ENCODE measurements at regions not wholly inside any gene's neighbourhood (a gene's known extent, or its start where the extent isn't known, plus 50 kb on each side); places are given as distances from the start of the nearest gene placed in this dataset.

DNA sequence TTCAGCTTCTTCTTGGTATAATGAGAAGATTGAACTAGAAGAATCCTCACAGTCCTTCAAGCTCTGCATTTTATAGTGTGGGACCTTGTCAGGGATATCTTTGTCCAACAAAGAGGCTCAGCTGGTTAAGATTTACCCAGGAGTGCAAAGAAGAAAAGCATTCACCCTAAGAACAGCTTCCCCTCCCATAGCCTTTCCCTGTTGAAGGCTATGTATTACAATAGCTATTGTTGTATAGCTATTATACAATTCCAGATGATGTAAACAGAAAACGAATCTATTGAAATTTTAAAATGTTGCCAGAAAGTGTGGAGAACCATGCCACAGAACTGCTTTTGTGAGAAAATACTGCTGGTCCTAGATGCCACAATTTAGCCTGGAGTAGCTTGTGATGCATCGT is 85.5 kb upstream of the CNKSR3 start (continued):
- no peak for TF ChIP-seq SRF (IDR thresholded peaks at IDR 0.05; ENCODE audit: low read depth)

DNA sequence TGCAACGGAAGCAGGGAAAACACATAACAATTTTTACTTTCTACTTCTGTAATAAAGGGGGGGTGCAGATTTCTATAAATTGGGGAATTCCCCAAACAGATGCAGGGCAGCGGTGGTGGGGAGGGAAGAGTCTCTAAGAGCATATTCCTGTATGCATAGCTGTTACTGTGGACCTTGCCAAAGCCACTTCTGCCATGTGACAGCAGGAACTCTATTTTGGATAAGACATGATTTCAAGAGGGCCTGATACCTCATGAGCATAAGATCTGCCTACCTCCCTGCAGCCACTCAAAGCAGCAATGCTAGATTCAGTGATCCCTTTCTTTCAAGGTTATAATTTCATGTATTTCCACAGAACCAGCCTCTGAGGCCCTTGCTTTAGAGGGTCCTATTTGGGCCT is 86.2 kb upstream of the CNKSR3 start:
- no peak overlapping the region for H3K4me3 ChIP-seq (replicated peaks in 1 of 2; ENCODE audit: low read depth in 1 of 2, low read length in 2 of 2)
- no peaks in the 10 kb centered on the region for H3K27me3 ChIP-seq (ENCODE audit: insufficient read depth, low read length)
- H3K4me2 ChIP-seq (ENCODE audit: low read length): no peak overlapping the region
- CTCF ChIA-PET: no interaction called here
- RAD21 ChIA-PET (ENCODE audit: low non-redundant PET in 1 of 2, low total read pairs in 2 of 2, uncharacterized antibody in 2 of 2, unreplicated experiment in 2 of 2): no interaction called here
- H3K9me2 ChIP-seq (ENCODE audit: insufficient read depth): no peaks in the 10 kb centered on the region
- no peak for ATAC-seq
- intact Hi-C loops (cut with micrococcal nuclease): no loop called here
- no peaks in the 10 kb centered on the region for H3K9me3 ChIP-seq (ENCODE audit: control insufficient read depth in 1 of 2, insufficient read depth in 1 of 2, low read depth in 1 of 2, low read length in 2 of 2)
- no peaks in the 10 kb centered on the region for H4K20me1 ChIP-seq (ENCODE audit: insufficient read depth)
- H3K36me3 ChIP-seq (ENCODE audit: control insufficient read depth in 1 of 2, insufficient read depth in 2 of 2, low read length in 2 of 2): no peaks in the 10 kb centered on the region
- H3K9ac ChIP-seq (ENCODE audit: low read length): no peak overlapping the region
- no peaks in the 10 kb centered on the region for H3K79me2 ChIP-seq (ENCODE audit: insufficient read depth, low read length)
- no peak overlapping the region for H2AFZ ChIP-seq (ENCODE audit: low read depth, low read length, poor library complexity, severe bottlenecking)
- no peaks in the 10 kb centered on the region for H3K4me1 ChIP-seq (ENCODE audit: control insufficient read depth in 1 of 2, insufficient read depth in 2 of 2, low read length in 2 of 2)
- TF ChIP-seq ZFX (IDR thresholded peaks at IDR 0.05): no peak
- TF ChIP-seq SP1 (IDR thresholded peaks at IDR 0.05; ENCODE audit: low read depth): no peak
- TF ChIP-seq SIN3A (IDR thresholded peaks at IDR 0.05; ENCODE audit: low read depth): no peak
- TF ChIP-seq FOSL1 (IDR thresholded peaks at IDR 0.05; ENCODE audit: low read depth): no peak
- no peak for TF ChIP-seq ZNF274 (IDR thresholded peaks at IDR 0.05; ENCODE audit: low read depth, low read length)
- no peak for TF ChIP-seq TCF7L2 (IDR thresholded peaks at IDR 0.05; ENCODE audit: borderline replicate concordance, extremely low read depth, insufficient read depth, insufficient read length)
- TF ChIP-seq, protein P1, sequence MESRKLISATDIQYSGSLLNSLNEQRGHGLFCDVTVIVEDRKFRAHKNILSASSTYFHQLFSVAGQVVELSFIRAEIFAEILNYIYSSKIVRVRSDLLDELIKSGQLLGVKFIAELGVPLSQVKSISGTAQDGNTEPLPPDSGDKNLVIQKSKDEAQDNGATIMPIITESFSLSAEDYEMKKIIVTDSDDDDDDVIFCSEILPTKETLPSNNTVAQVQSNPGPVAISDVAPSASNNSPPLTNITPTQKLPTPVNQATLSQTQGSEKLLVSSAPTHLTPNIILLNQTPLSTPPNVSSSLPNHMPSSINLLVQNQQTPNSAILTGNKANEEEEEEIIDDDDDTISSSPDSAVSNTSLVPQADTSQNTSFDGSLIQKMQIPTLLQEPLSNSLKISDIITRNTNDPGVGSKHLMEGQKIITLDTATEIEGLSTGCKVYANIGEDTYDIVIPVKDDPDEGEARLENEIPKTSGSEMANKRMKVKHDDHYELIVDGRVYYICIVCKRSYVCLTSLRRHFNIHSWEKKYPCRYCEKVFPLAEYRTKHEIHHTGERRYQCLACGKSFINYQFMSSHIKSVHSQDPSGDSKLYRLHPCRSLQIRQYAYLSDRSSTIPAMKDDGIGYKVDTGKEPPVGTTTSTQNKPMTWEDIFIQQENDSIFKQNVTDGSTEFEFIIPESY (IDR thresholded peaks at IDR 0.05; ENCODE audit: extremely low read depth, insufficient replicate concordance, low read length): no peak
- TF ChIP-seq, protein P2, sequence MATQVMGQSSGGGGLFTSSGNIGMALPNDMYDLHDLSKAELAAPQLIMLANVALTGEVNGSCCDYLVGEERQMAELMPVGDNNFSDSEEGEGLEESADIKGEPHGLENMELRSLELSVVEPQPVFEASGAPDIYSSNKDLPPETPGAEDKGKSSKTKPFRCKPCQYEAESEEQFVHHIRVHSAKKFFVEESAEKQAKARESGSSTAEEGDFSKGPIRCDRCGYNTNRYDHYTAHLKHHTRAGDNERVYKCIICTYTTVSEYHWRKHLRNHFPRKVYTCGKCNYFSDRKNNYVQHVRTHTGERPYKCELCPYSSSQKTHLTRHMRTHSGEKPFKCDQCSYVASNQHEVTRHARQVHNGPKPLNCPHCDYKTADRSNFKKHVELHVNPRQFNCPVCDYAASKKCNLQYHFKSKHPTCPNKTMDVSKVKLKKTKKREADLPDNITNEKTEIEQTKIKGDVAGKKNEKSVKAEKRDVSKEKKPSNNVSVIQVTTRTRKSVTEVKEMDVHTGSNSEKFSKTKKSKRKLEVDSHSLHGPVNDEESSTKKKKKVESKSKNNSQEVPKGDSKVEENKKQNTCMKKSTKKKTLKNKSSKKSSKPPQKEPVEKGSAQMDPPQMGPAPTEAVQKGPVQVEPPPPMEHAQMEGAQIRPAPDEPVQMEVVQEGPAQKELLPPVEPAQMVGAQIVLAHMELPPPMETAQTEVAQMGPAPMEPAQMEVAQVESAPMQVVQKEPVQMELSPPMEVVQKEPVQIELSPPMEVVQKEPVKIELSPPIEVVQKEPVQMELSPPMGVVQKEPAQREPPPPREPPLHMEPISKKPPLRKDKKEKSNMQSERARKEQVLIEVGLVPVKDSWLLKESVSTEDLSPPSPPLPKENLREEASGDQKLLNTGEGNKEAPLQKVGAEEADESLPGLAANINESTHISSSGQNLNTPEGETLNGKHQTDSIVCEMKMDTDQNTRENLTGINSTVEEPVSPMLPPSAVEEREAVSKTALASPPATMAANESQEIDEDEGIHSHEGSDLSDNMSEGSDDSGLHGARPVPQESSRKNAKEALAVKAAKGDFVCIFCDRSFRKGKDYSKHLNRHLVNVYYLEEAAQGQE (IDR thresholded peaks at IDR 0.05; ENCODE audit: low read depth): no peak
- TF ChIP-seq EZH2 (IDR thresholded peaks at IDR 0.05): no peak
- TF ChIP-seq, protein P3, sequence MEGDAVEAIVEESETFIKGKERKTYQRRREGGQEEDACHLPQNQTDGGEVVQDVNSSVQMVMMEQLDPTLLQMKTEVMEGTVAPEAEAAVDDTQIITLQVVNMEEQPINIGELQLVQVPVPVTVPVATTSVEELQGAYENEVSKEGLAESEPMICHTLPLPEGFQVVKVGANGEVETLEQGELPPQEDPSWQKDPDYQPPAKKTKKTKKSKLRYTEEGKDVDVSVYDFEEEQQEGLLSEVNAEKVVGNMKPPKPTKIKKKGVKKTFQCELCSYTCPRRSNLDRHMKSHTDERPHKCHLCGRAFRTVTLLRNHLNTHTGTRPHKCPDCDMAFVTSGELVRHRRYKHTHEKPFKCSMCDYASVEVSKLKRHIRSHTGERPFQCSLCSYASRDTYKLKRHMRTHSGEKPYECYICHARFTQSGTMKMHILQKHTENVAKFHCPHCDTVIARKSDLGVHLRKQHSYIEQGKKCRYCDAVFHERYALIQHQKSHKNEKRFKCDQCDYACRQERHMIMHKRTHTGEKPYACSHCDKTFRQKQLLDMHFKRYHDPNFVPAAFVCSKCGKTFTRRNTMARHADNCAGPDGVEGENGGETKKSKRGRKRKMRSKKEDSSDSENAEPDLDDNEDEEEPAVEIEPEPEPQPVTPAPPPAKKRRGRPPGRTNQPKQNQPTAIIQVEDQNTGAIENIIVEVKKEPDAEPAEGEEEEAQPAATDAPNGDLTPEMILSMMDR (IDR thresholded peaks at IDR 0.05 in 2 of 3, conservative IDR thresholded peaks at IDR 0.05 in 1 of 3; ENCODE audit: borderline replicate concordance in 1 of 3, insufficient read depth in 1 of 3, low read depth in 2 of 3, low read length in 2 of 3): no peak
- TF ChIP-seq, protein P4, sequence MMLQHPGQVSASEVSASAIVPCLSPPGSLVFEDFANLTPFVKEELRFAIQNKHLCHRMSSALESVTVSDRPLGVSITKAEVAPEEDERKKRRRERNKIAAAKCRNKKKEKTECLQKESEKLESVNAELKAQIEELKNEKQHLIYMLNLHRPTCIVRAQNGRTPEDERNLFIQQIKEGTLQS (IDR thresholded peaks at IDR 0.05): no peak
- no peak for TF ChIP-seq POLR2AphosphoS5 (IDR thresholded peaks at IDR 0.05; ENCODE audit: low read depth, low read length)
- TF ChIP-seq YY1 (IDR thresholded peaks at IDR 0.05; ENCODE audit: extremely low read depth, insufficient replicate concordance, low read depth, low read length): no peak
- no peak for TF ChIP-seq JUND (IDR thresholded peaks at IDR 0.05)
- no peak for TF ChIP-seq EZH2phosphoT487 (IDR thresholded peaks at IDR 0.05; ENCODE audit: borderline replicate concordance)
- TF ChIP-seq, protein P5, sequence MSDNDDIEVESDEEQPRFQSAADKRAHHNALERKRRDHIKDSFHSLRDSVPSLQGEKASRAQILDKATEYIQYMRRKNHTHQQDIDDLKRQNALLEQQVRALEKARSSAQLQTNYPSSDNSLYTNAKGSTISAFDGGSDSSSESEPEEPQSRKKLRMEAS (IDR thresholded peaks at IDR 0.05): no peak
- no TSS peak for BruUV-seq (replicated peaks)
- POLR2A ChIA-PET: no interaction called here
- DNase-seq (ENCODE audit: low read depth, low spot score): no peak
- no peak overlapping the region for H3K27ac ChIP-seq (ENCODE audit: low read depth, low read length)
